Upper lobe of left lung (tissue), 6 donors: ENCODE measurements at regions not wholly inside any gene's neighbourhood (a gene's known extent, or its start where the extent isn't known, plus 50 kb on each side); places are given as distances from the start of the nearest gene placed in this dataset.

ENCODE experiments used
- ATAC-seq, 2 donors: fragments of 200-7000 bp; cut with Tn5 transposase; one replicate each; pipeline ENCODE4 v1.9.1; 2022; ENCODE audit warnings: mild to moderate bottlenecking in 2 of 2, moderate library complexity in 2 of 2; ENCODE audit not compliant: low FRiP score in 2 of 2
- DNase-seq, 2 donors: peaks; one replicate each; pipeline ENCODE4 v3.0.0-alpha.2; 2019 to 2020
- H3K27ac ChIP-seq, 4 donors: fragments of 200-600 bp; sonication (generic); one replicate each; pipeline ENCODE4 v1.5.1; 2016 to 2019
- H3K27me3 ChIP-seq, 4 donors: fragments of 200-600 bp; sonication (generic); one replicate each; pipeline ENCODE4 v1.5.1; 2017 to 2019
- H3K36me3 ChIP-seq, 4 donors: fragments of 200-600 bp; sonication (generic); one replicate each; pipeline ENCODE4 v1.5.1; 2016 to 2019
- H3K4me1 ChIP-seq, 4 donors: fragments of 200-600 bp; sonication (generic); one replicate each; pipeline ENCODE4 v1.5.1; 2018 to 2019
- H3K4me3 ChIP-seq, 4 donors: fragments of 200-600 bp; sonication (generic); one replicate each; pipeline ENCODE4 v1.5.1; 2017 to 2019; ENCODE audit warnings: mild to moderate bottlenecking in 2 of 4, moderate library complexity in 1 of 4
- H3K9me3 ChIP-seq, 4 donors: fragments of 200-600 bp; sonication (generic); one replicate each; pipeline ENCODE4 v1.5.1; 2018 to 2019
- EP300 ChIP-seq, 4 donors: sonication (generic); formaldehyde crosslinking; IDR thresholded peaks; one replicate each; pipeline ENCODE4 v1.5.1; 2017; ENCODE audit warnings: antibody characterized with exemption in 4 of 4, control low read depth in 2 of 4
- POLR2A ChIP-seq, 4 donors: fragments of 450-650 bp; IDR thresholded peaks; one replicate each; pipeline ENCODE4 v1.5.1; 2016 to 2017; ENCODE audit warnings: antibody characterized with exemption in 4 of 4, mild to moderate bottlenecking in 2 of 4
- POLR2AphosphoS5 ChIP-seq, 2 donors: sonication (generic); formaldehyde crosslinking; IDR thresholded peaks; one replicate each; pipeline ENCODE4 v1.5.1; 2017; ENCODE audit warnings: antibody characterized with exemption in 2 of 2
- WGBS, 2 donors: methylation state at CpG; one replicate each; pipeline ENCODE4 v1.1.5; 2017 to 2018; 5-methylcytosine and 5-hydroxymethylcytosine counted together
- TF ChIP-seq, protein P1 (sequence below), 6 experiments: fragments of 450-650 bp in 4 of 6; fragments of 200-600 bp in 2 of 6; sonication (generic) in 2 of 6; IDR thresholded peaks; one replicate each; pipeline ENCODE4 v1.5.1; 2016 to 2019; ENCODE audit warnings: antibody characterized with exemption in 6 of 6
- donor health status: DM: no; HTN: no; CAD: no; lungs with moderate emphysema.
- donor health status: DM: no; HTN: yes; CAD: no; lungs with severe emphysema.

DNA sequence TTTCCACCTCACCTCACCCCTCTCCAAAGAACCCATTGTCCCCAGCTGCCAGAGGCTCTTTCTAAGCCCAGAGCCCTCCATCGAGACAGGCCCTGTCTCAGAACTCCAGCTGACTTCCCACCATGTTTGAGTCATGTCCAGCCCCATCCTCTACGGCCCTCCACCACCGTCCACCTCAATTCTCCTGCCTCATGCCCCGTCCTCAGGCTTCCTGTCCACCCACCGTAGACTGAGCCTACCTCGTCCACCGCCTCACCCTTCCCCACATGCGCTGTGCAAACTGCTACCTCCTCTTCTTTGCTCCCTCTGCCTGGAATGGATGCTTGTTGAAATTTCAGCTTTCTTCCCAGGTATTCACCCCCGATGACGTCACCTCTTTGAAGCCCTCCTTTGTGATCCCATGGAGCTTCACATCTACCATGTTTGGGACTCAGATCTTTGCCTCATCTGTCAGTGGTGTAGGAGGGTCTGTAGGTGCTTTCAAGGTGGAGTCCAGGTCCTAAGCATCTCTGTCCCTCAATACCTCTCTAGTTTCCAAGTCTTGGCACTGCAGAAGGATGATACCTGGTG is 149.0 kb downstream of the MRM1 start:
- H3K27me3 ChIP-seq = no peaks in the 10 kb centered on the region
- WGBS, 2 donors = 87% methylated on average over 10 of the region's 10 CpGs
- H3K27ac ChIP-seq = no peak overlapping the region
- ATAC-seq (no peak), DNase-seq (no peak)
- no peaks in the 10 kb centered on the region for H3K4me1 ChIP-seq
- H3K4me3 ChIP-seq = no peak overlapping the region
- TF ChIP-seq POLR2A (IDR thresholded peaks at IDR 0.05) = no peak
- TF ChIP-seq, protein P1, sequence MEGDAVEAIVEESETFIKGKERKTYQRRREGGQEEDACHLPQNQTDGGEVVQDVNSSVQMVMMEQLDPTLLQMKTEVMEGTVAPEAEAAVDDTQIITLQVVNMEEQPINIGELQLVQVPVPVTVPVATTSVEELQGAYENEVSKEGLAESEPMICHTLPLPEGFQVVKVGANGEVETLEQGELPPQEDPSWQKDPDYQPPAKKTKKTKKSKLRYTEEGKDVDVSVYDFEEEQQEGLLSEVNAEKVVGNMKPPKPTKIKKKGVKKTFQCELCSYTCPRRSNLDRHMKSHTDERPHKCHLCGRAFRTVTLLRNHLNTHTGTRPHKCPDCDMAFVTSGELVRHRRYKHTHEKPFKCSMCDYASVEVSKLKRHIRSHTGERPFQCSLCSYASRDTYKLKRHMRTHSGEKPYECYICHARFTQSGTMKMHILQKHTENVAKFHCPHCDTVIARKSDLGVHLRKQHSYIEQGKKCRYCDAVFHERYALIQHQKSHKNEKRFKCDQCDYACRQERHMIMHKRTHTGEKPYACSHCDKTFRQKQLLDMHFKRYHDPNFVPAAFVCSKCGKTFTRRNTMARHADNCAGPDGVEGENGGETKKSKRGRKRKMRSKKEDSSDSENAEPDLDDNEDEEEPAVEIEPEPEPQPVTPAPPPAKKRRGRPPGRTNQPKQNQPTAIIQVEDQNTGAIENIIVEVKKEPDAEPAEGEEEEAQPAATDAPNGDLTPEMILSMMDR (IDR thresholded peaks at IDR 0.05) = no peak
- TF ChIP-seq EP300 (IDR thresholded peaks at IDR 0.05) = no peak
- no peak for TF ChIP-seq POLR2AphosphoS5 (IDR thresholded peaks at IDR 0.05)
- no peaks in the 10 kb centered on the region for H3K36me3 ChIP-seq
- no peaks in the 10 kb centered on the region for H3K9me3 ChIP-seq

DNA sequence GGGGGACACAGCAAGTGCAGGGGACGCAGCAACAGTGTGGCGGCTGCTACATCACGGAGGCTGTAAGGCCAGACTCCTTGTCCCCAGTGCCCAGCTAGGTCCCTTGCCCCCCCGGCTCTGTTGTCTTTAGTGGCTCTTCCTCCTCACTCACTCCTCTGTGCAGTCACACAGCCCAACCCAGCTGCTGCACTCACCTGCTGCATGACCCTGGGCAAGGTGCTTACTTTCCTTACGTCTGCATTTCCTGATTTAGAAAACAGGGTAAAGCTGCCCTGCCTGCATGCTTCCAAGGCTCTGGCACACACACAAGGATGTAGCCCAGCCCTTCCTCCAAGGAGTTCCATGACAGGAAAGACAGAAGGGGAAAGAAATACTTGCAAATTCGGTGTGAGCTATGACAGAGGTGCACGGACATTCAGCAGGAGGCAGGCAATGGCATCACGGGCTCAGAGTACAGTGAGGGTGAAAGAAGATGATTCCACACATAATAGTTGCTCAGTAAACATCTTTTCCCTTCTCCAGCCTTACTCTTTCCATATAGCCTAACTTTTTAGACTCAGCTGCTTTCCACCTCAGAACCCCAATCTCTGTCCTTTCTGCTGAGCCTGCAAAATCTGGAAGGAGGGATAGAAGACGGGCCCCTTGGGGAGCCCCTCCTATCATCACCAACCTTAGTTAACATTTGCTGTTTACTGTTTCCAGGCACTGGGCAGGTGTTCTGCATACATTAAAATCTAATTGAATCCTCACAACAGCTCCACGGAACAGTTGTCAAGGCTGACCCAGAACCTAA is 150.9 kb downstream of the MRM1 start:
- Histone ChIP-seq H3K36me3 (no peaks in the 10 kb centered on the region), H3K4me3 (no peak overlapping the region), H3K4me1 (no peaks in the 10 kb centered on the region), H3K27ac (no peak overlapping the region), H3K27me3 (no peaks in the 10 kb centered on the region), H3K9me3 (no peaks in the 10 kb centered on the region)
- WGBS, 2 donors = 65% methylated on average over 8 to 10 of the region's 10 CpGs
- DNase-seq = no peak
- no peak for ATAC-seq
- TF ChIP-seq POLR2AphosphoS5 (IDR thresholded peaks at IDR 0.05) (no peak), POLR2A (IDR thresholded peaks at IDR 0.05) (no peak), EP300 (IDR thresholded peaks at IDR 0.05) (no peak)
- TF ChIP-seq, protein P1 (IDR thresholded peaks at IDR 0.05) = no peak

DNA sequence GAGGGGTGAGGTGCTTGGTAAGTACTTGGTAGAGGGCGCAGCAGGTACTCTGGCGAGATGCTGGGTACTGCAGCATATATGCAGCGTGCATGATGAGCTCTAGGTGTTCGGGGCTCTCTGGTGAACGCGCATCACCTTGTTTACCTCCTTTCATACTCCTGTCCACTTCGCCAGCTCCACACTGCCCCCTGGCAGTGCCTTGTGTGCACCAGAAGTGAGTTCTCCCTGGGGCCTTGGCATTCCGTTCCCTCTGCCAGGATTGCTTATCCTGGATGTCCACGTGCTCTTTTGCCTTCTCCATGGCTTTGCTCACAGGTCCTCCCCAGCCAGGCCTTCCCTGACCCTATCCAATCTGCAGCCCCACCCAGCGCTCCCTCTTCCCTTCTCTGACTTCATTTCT is 154.2 kb downstream of the MRM1 start:
- no peak for DNase-seq
- 57 to 58% methylated on average over 10 of the region's 10 CpGs for WGBS, 2 donors
- H3K9me3 ChIP-seq = no peaks in the 10 kb centered on the region
- no peaks in the 10 kb centered on the region for H3K27me3 ChIP-seq
- no peak for ATAC-seq
- no peak overlapping the region for H3K27ac ChIP-seq
- no peaks in the 10 kb centered on the region for H3K4me1 ChIP-seq
- no peak for TF ChIP-seq POLR2AphosphoS5 (IDR thresholded peaks at IDR 0.05)
- no peak for TF ChIP-seq POLR2A (IDR thresholded peaks at IDR 0.05)
- TF ChIP-seq, protein P1 (IDR thresholded peaks at IDR 0.05) = peak in 3 of 6 experiments; percentile 15 to 30 (median 27)
- TF ChIP-seq EP300 (IDR thresholded peaks at IDR 0.05) = no peak
- no peaks in the 10 kb centered on the region for H3K36me3 ChIP-seq
- H3K4me3 ChIP-seq = no peak overlapping the region

DNA sequence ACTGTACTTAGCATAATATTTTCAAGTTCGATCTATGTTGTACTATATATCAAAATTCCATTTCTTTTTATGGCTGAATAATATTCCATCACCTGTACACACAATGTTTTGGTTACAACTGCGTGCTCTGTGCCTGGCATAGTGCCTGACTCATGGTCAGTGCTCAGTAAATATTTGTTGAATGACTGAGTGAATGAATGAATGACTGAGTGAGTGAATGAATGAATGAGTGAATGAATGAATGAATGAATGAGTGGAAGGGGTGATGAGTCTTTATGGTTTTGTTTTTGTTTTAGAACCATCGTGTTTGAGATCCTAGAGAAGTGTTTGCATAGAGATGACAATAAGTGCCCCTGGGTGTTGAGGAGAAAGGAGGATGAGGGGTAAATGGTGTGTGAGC is 155.3 kb downstream of the MRM1 start:
- H3K9me3 ChIP-seq = no peaks in the 10 kb centered on the region
- H3K27me3 ChIP-seq = no peaks in the 10 kb centered on the region
- H3K36me3 ChIP-seq = no peaks in the 10 kb centered on the region
- no peak for DNase-seq
- no peaks in the 10 kb centered on the region for H3K4me1 ChIP-seq
- TF ChIP-seq, protein P1 (IDR thresholded peaks at IDR 0.05) = no peak
- no peak for TF ChIP-seq POLR2AphosphoS5 (IDR thresholded peaks at IDR 0.05)
- TF ChIP-seq EP300 (IDR thresholded peaks at IDR 0.05) = no peak
- TF ChIP-seq POLR2A (IDR thresholded peaks at IDR 0.05) = no peak
- 83% methylated on average over 3 of the region's 3 CpGs for WGBS, 2 donors
- H3K4me3 ChIP-seq = no peak overlapping the region
- no peak overlapping the region for H3K27ac ChIP-seq
- ATAC-seq = no peak
